H1 (cell line): ENCODE measurements at regions not wholly inside any gene's neighbourhood (a gene's known extent, or its start where the extent isn't known, plus 50 kb on each side); places are given as distances from the start of the nearest gene placed in this dataset.

Experiments
- CTCF ChIA-PET: fragments of 300-600 bp; sonication (Branson Sonifier 250); formaldehyde crosslinking; loops from one replicate; lab custom pipeline; 2021; ENCODE audit not compliant: partially characterized antibody; lab: Charles Lee
- POLR2A ChIA-PET: fragments of 300-600 bp; sonication (Branson Sonifier 250); formaldehyde crosslinking; loops from one replicate; lab custom pipeline; 2021; ENCODE audit warnings: inconsistent platforms; ENCODE audit not compliant: partially characterized antibody; lab: Charles Lee
- DNase-seq, 2 experiments: peaks; one replicate each; pipeline versions ENCODE4 v3.0.0 to v3.0.0-alpha.2; 2010 to 2022; ENCODE audit warnings: low spot score in 2 of 2, low read depth in 1 of 2, mixed read lengths in 1 of 2
- FAIRE-seq: peaks from 2 replicates; lab custom pipeline; 2011; peaks lifted over from hg19 to GRCh38; lab: Jason Lieb, UNC
- H2AFZ ChIP-seq: 2 replicates; pipeline ENCODE4 v1.8.1; 2012; ENCODE audit warnings: low read length, inconsistent platforms
- H2AK5ac ChIP-seq: 2 replicates; pipeline ENCODE4 v1.6.1; 2013; ENCODE audit warnings: low read depth, low read length
- H2BK120ac ChIP-seq: replicated peaks from 2 replicates; pipeline ENCODE3; 2013; ENCODE audit warnings: low read depth, low read length, inconsistent platforms
- H2BK12ac ChIP-seq: 2 replicates; pipeline ENCODE4 v1.6.1; 2013; ENCODE audit warnings: low read depth, low read length
- H2BK15ac ChIP-seq: 2 replicates; pipeline ENCODE4 v1.6.1; 2013; ENCODE audit warnings: low read length
- H2BK20ac ChIP-seq: 2 replicates; pipeline ENCODE4 v1.6.1; 2013; ENCODE audit warnings: low read length
- H2BK5ac ChIP-seq: 2 replicates; pipeline ENCODE4 v1.6.1; 2013; ENCODE audit warnings: low read depth, low read length
- H3K14ac ChIP-seq: 2 replicates; pipeline ENCODE4 v1.6.1; 2013; ENCODE audit warnings: inconsistent platforms; ENCODE audit not compliant: insufficient read length
- H3K18ac ChIP-seq: 2 replicates; pipeline ENCODE4 v1.6.1; 2013; ENCODE audit warnings: low read length; ENCODE audit errors: extremely low read depth
- H3K23ac ChIP-seq: 2 replicates; pipeline ENCODE4 v1.6.1; 2013; ENCODE audit warnings: inconsistent platforms; ENCODE audit not compliant: insufficient read length
- H3K23me2 ChIP-seq: 2 replicates; pipeline ENCODE4 v1.6.1; 2013; ENCODE audit warnings: low read depth, low read length
- H3K27ac ChIP-seq: 2 replicates; pipeline ENCODE4 v1.6.1; 2011; ENCODE audit warnings: low read depth, low read length, inconsistent platforms
- H3K27me3 ChIP-seq, 4 experiments: replicated peaks in 1 of 4; 1 replicate in 1 of 4; 2 replicates in 3 of 4; pipeline versions ENCODE4 v1.6.1 to v1.8.1; 2011 to 2013; ENCODE audit warnings: low read length in 3 of 4, mild to moderate bottlenecking in 3 of 4, inconsistent platforms in 2 of 4, mixed read lengths in 2 of 4, moderate library complexity in 1 of 4; ENCODE audit not compliant: control insufficient read depth in 3 of 4, insufficient read depth in 3 of 4; ENCODE audit errors: extremely low read depth in 1 of 4
- H3K36me3 ChIP-seq, 4 experiments: 2 replicates each; pipeline versions ENCODE4 v1.6.1 to v1.8.1; 2011 to 2013; ENCODE audit warnings: mild to moderate bottlenecking in 4 of 4, low read length in 3 of 4, moderate library complexity in 2 of 4, control low read depth in 1 of 4, inconsistent platforms in 1 of 4; ENCODE audit not compliant: insufficient read depth in 4 of 4, control insufficient read depth in 2 of 4
- H3K4ac ChIP-seq: replicated peaks from 2 replicates; pipeline ENCODE3; 2013; ENCODE audit warnings: low read length, low read depth, mixed read lengths, inconsistent platforms; ENCODE audit not compliant: insufficient read length
- H3K4me1 ChIP-seq, 4 experiments: replicated peaks in 1 of 4; 1 replicate in 1 of 4; 2 replicates in 3 of 4; pipeline versions ENCODE4 v1.6.1 to v1.8.1; 2011 to 2013; ENCODE audit warnings: low read length in 3 of 4, inconsistent platforms in 2 of 4, mixed read lengths in 1 of 4; ENCODE audit not compliant: insufficient read depth in 4 of 4, control insufficient read depth in 3 of 4
- H3K4me2 ChIP-seq, 2 experiments: 2 replicates each; pipeline versions ENCODE4 v1.6.1 to v1.8.1; 2011 to 2013; ENCODE audit warnings: low read depth in 2 of 2, low read length in 2 of 2, control low read depth in 1 of 2, inconsistent platforms in 1 of 2, mild to moderate bottlenecking in 1 of 2; ENCODE audit not compliant: insufficient read depth in 1 of 2
- H3K4me3 ChIP-seq, 4 experiments: fragments of 200-600, 300-600 bp in 1 of 4; sonication (generic), shearing (Covaris generic), sonication (Bioruptor Twin) in 1 of 4; 2 replicates each; pipeline versions ENCODE4 v1.5.1 to v1.8.1; 2011 to 2016; ENCODE audit warnings: low read length in 4 of 4, low read depth in 3 of 4, control low read depth in 2 of 4, inconsistent platforms in 2 of 4, mild to moderate bottlenecking in 2 of 4, mixed read lengths in 1 of 4, moderate library complexity in 1 of 4; ENCODE audit not compliant: insufficient read depth in 2 of 4; ENCODE audit errors: extremely low read depth in 1 of 4
- H3K56ac ChIP-seq: replicated peaks from 2 replicates; pipeline ENCODE3; 2013; ENCODE audit warnings: low read depth, mild to moderate bottlenecking, mixed read lengths, low read length, inconsistent platforms; ENCODE audit not compliant: insufficient read length
- H3K79me1 ChIP-seq: 2 replicates; pipeline ENCODE4 v1.6.1; 2013; ENCODE audit warnings: low read depth, low read length, control low read depth
- H3K79me2 ChIP-seq, 2 experiments: 2 replicates each; pipeline versions ENCODE4 v1.6.1 to v1.8.1; 2012 to 2013; ENCODE audit warnings: low read length in 2 of 2, mild to moderate bottlenecking in 2 of 2, inconsistent platforms in 1 of 2; ENCODE audit not compliant: insufficient read depth in 2 of 2, control insufficient read depth in 1 of 2
- H3K9ac ChIP-seq, 4 experiments: replicated peaks in 1 of 4; 1 replicate in 1 of 4; 2 replicates in 3 of 4; pipeline versions ENCODE4 v1.6.1 to v1.8.1; 2011 to 2013; ENCODE audit warnings: low read depth in 3 of 4, low read length in 3 of 4, control low read depth in 2 of 4, mild to moderate bottlenecking in 2 of 4, moderate library complexity in 2 of 4, inconsistent platforms in 1 of 4; ENCODE audit errors: extremely low read depth in 1 of 4
- H3K9me3 ChIP-seq, 2 experiments: 2 replicates each; pipeline versions ENCODE4 v1.6.1 to v1.8.1; 2012 to 2013; ENCODE audit warnings: mild to moderate bottlenecking in 2 of 2, moderate library complexity in 2 of 2, control low read depth in 1 of 2, inconsistent platforms in 1 of 2, low read depth in 1 of 2, low read length in 1 of 2, mixed read lengths in 1 of 2; ENCODE audit not compliant: insufficient read depth in 2 of 2
- H4K20me1 ChIP-seq, 2 experiments: replicated peaks in 1 of 2; 2 replicates each; pipeline versions ENCODE3 to v1.8.1; 2011 to 2013; ENCODE audit warnings: inconsistent platforms in 2 of 2, low read length in 2 of 2, mild to moderate bottlenecking in 1 of 2; ENCODE audit not compliant: insufficient read depth in 2 of 2, control insufficient read depth in 1 of 2
- H4K5ac ChIP-seq: 2 replicates; pipeline ENCODE4 v1.6.1; 2013; ENCODE audit warnings: low read length, low read depth, mixed read lengths, inconsistent platforms; ENCODE audit not compliant: insufficient read length
- H4K8ac ChIP-seq: 2 replicates; pipeline ENCODE4 v1.8.0; 2013; ENCODE audit warnings: mild to moderate bottlenecking, moderate library complexity, low read length, inconsistent platforms; ENCODE audit not compliant: insufficient read depth; ENCODE audit errors: extremely low read depth
- H4K91ac ChIP-seq: replicated peaks from 2 replicates; pipeline ENCODE3; 2013; ENCODE audit warnings: low read length, mixed read lengths, inconsistent platforms; ENCODE audit not compliant: insufficient read length
- CTBP2 ChIP-seq: IDR thresholded peaks from 2 replicates; pipeline ENCODE4 v1.7.0; 2011; ENCODE audit warnings: borderline replicate concordance, mild to moderate bottlenecking, moderate library complexity, mixed read lengths, low read length; ENCODE audit not compliant: insufficient read depth, insufficient read length
- WGBS, 2 experiments: shearing (Covaris generic) in 1 of 2; methylation state at CpG; one replicate each; pipeline versions ENCODE4 v1.1.6 to v1.1.7; 2013 to 2015; ENCODE audit warnings: low lambda C conversion rate in 2 of 2, mixed read lengths in 2 of 2, inconsistent platforms in 1 of 2, low coverage in 1 of 2, missing lambda C conversion rate in 1 of 2; ENCODE audit not compliant: insufficient replicate concordance in 2 of 2, insufficient coverage in 1 of 2, insufficient read length in 1 of 2; ENCODE audit errors: extremely low coverage in 1 of 2, missing lambda C conversion rate in 1 of 2; 5-methylcytosine and 5-hydroxymethylcytosine counted together

GRCh38 chr14:71399057-71399487 is 491.8 kb downstream of the PCNX1 start:
- H3K14ac ChIP-seq = no peak overlapping the region
- H3K79me1 ChIP-seq = no peaks in the 10 kb centered on the region; the same call in 1 of the 2 replicates
- no peak for TF ChIP-seq CTBP2
- H3K4ac ChIP-seq = no peak overlapping the region
- H2BK120ac ChIP-seq = no peak overlapping the region
- H3K9ac ChIP-seq = no peak overlapping the region
- no peak overlapping the region for H2BK5ac ChIP-seq
- WGBS, 2 experiments = 85% methylated on average over 3 of the region's 3 CpGs; no CpG with 5 or more reads in 1 of the 2 experiments
- no peaks in the 10 kb centered on the region for H3K9me3 ChIP-seq
- DNase-seq = no peak
- no peak overlapping the region for H2AFZ ChIP-seq
- H4K5ac ChIP-seq = no peak overlapping the region
- no peak overlapping the region for H3K18ac ChIP-seq
- no peaks in the 10 kb centered on the region for H3K36me3 ChIP-seq
- no peak overlapping the region for H4K8ac ChIP-seq
- no peak overlapping the region for H3K4me3 ChIP-seq
- H3K56ac ChIP-seq = no peak overlapping the region
- H2BK12ac ChIP-seq = no peak overlapping the region
- FAIRE-seq = no peak
- H4K20me1 ChIP-seq = no peaks in the 10 kb centered on the region
- peaks cover 0 to 4% (median 2%) of the 10 kb centered on the region in 4 experiments; a peak in 1 of 7 replicates for H3K4me1 ChIP-seq
- no peaks in the 10 kb centered on the region for H3K27me3 ChIP-seq
- H2BK20ac ChIP-seq = no peak overlapping the region
- peaks cover 0 to 78% of the 10 kb centered on the region in 2 experiments; a peak in 3 of 4 replicates for H3K79me2 ChIP-seq
- H3K23ac ChIP-seq = no peak overlapping the region
- no peak overlapping the region for H2AK5ac ChIP-seq
- no peak overlapping the region for H2BK15ac ChIP-seq
- H3K27ac ChIP-seq = no peak overlapping the region
- no peak overlapping the region for H4K91ac ChIP-seq
- no peak overlapping the region for H3K4me2 ChIP-seq
- no peaks in the 10 kb centered on the region for H3K23me2 ChIP-seq
- ChIA-PET CTCF (interaction anchor here (1.4 kb wide), 1 partner anchor 11 kb away, joined by 3 read pairs; no protein-coding TSS in a partner anchor), POLR2A (no interaction called here)
